A673 (cell line): ENCODE measurements at regions not wholly inside any gene's neighbourhood (a gene's known extent, or its start where the extent isn't known, plus 50 kb on each side); places are given as distances from the start of the nearest gene placed in this dataset.
"Not testable (repeated sequence)": the region's sequence is repeated elsewhere in the genome, so short reads cannot be mapped to it uniquely, and the experiment has no call there.

Source experiments
- BruUV-seq: library from RNA; stranded (reverse); fragments of 400-500 nt; replicated peaks from 2 replicates; lab custom pipeline; 2021; lab: Mats Ljungman, UMichigan
- CTCF ChIA-PET: fragments of 300-600 bp; sonication (Branson Sonifier 250); formaldehyde crosslinking; loops from one replicate; lab custom pipeline; 2022; ENCODE audit warnings: antibody characterized with exemption; lab: Charles Lee
- POLR2A ChIA-PET: fragments of 300-600 bp; sonication (Branson Sonifier 250); formaldehyde crosslinking; loops from one replicate; lab custom pipeline; 2022; ENCODE audit warnings: antibody characterized with exemption; ENCODE audit not compliant: low non-redundant PET; lab: Charles Lee
- DNase-seq: peaks from one replicate; pipeline ENCODE4 v3.0.0-alpha.2; 2015; ENCODE audit warnings: low spot score
- H3K27ac ChIP-seq: fragments of 200-600 bp; sonication (generic); 2 replicates; pipeline ENCODE4 v1.5.1; 2016; ENCODE audit warnings: mixed run types, low read depth, mild to moderate bottlenecking, mixed read lengths, antibody characterized with exemption, low read length; ENCODE audit not compliant: poor library complexity, severe bottlenecking
- H3K27me3 ChIP-seq: fragments of 200-600 bp; sonication (generic); replicated peaks from 2 replicates; pipeline ENCODE4 v1.6.1; 2017; ENCODE audit warnings: mixed run types, low read depth, mild to moderate bottlenecking, mixed read lengths, antibody characterized with exemption, low read length; ENCODE audit not compliant: insufficient read depth, poor library complexity
- H3K36me3 ChIP-seq: fragments of 200-600 bp; sonication (generic); 2 replicates; pipeline ENCODE4 v1.6.1; 2016; ENCODE audit warnings: mixed run types, mild to moderate bottlenecking, mixed read lengths, antibody characterized with exemption, low read length; ENCODE audit not compliant: insufficient read depth, poor library complexity, severe bottlenecking
- H3K4me1 ChIP-seq: fragments of 200-600 bp; sonication (generic); 2 replicates; pipeline ENCODE4 v1.6.1; 2017; ENCODE audit warnings: mixed run types, mild to moderate bottlenecking, mixed read lengths, antibody characterized with exemption, low read length; ENCODE audit not compliant: insufficient read depth, poor library complexity, severe bottlenecking
- H3K4me3 ChIP-seq: fragments of 200-600 bp; sonication (generic); 2 replicates; pipeline ENCODE4 v1.5.1; 2016; ENCODE audit warnings: low read depth, mixed run types, mild to moderate bottlenecking, mixed read lengths, low read length; ENCODE audit not compliant: poor library complexity, severe bottlenecking
- H3K9me3 ChIP-seq: fragments of 200-600 bp; sonication (generic); 2 replicates; pipeline ENCODE4 v1.6.1; 2016; ENCODE audit warnings: mixed run types, low read depth, mild to moderate bottlenecking, mixed read lengths, antibody characterized with exemption, low read length; ENCODE audit not compliant: poor library complexity, severe bottlenecking
- EZH2 ChIP-seq: fragments of 200-600 bp; sonication (generic); IDR thresholded peaks from 2 replicates; pipeline ENCODE4 v1.6.1; 2017; ENCODE audit warnings: borderline replicate concordance, low read depth, mild to moderate bottlenecking, mixed read lengths, antibody characterized with exemption, low read length; ENCODE audit not compliant: poor library complexity, severe bottlenecking
- intact Hi-C: fragments of 100-400 bp; cut with micrococcal nuclease; formaldehyde crosslinking; loops from one replicate; pipeline ENCODE4 v1.10.0; 2022; ENCODE audit not compliant: unreplicated experiment
- TF ChIP-seq, protein P1 (sequence below): fragments of 300-800, 200-600 bp; sonication (generic); conservative IDR thresholded peaks from 2 replicates; pipeline ENCODE4 v1.5.1; 2017; ENCODE audit warnings: low read depth, mild to moderate bottlenecking, antibody characterized with exemption, low read length, moderate library complexity, mixed read lengths

DNA sequence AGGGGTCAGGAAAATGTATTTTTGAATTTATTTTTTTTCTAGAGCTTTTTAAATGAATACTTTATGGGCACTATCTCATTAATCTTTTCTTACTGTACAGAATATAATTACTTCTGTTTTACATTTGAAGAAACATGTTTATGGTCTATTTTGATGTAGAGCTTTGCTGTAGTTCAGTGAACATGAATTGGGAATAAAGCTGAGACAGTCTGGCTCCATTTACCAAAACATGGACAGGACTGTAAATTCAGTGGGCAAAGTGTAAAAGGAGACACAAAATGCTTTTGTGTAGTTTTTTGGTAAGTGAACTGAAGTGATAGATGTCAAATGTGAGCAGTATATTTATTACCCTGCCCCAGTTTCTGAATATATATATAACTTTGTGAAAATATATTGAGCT, 1298.8 kb upstream of the NXPH2 start:
- TF ChIP-seq, protein P1, sequence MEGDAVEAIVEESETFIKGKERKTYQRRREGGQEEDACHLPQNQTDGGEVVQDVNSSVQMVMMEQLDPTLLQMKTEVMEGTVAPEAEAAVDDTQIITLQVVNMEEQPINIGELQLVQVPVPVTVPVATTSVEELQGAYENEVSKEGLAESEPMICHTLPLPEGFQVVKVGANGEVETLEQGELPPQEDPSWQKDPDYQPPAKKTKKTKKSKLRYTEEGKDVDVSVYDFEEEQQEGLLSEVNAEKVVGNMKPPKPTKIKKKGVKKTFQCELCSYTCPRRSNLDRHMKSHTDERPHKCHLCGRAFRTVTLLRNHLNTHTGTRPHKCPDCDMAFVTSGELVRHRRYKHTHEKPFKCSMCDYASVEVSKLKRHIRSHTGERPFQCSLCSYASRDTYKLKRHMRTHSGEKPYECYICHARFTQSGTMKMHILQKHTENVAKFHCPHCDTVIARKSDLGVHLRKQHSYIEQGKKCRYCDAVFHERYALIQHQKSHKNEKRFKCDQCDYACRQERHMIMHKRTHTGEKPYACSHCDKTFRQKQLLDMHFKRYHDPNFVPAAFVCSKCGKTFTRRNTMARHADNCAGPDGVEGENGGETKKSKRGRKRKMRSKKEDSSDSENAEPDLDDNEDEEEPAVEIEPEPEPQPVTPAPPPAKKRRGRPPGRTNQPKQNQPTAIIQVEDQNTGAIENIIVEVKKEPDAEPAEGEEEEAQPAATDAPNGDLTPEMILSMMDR, result no peak
- no peak for TF ChIP-seq EZH2
- ChIA-PET CTCF (no interaction called here), POLR2A (no interaction called here)
- Histone ChIP-seq H3K36me3 (no peaks in the 10 kb centered on the region), H3K4me3 (no peak overlapping the region), H3K4me1 (no peaks in the 10 kb centered on the region), H3K9me3 (no peaks in the 10 kb centered on the region), H3K27ac (no peak overlapping the region), H3K27me3 (no peaks in the 10 kb centered on the region)
- BruUV-seq, result no TSS peak
- DNase-seq, result no peak
- intact Hi-C loops, result no loop called here

GRCh38 chr2:140076164-140076563, 1296.0 kb upstream of the NXPH2 start:
- BruUV-seq, result no TSS peak
- TF ChIP-seq, protein P1, result no peak
- TF ChIP-seq EZH2, result no peak
- no peak for DNase-seq
- Histone ChIP-seq H3K4me1 (no peaks in the 10 kb centered on the region), H3K36me3 (no peaks in the 10 kb centered on the region), H3K27me3 (no peaks in the 10 kb centered on the region), H3K9me3 (no peaks in the 10 kb centered on the region), H3K27ac (no peak overlapping the region), H3K4me3 (no peak overlapping the region)
- intact Hi-C loops, result no loop called here
- CTCF ChIA-PET, result no interaction called here
- POLR2A ChIA-PET, result no interaction called here

- H3K27me3 ChIP-seq, H3K4me1 ChIP-seq, CTCF ChIA-PET, BruUV-seq, intact Hi-C loops, H3K4me3 ChIP-seq, H3K9me3 ChIP-seq, POLR2A ChIA-PET, H3K27ac ChIP-seq, DNase-seq, H3K36me3 ChIP-seq: not testable (repeated sequence)
Observed at GRCh38 chr2:140073763-140074162, 1293.6 kb upstream of the NXPH2 start.

DNA sequence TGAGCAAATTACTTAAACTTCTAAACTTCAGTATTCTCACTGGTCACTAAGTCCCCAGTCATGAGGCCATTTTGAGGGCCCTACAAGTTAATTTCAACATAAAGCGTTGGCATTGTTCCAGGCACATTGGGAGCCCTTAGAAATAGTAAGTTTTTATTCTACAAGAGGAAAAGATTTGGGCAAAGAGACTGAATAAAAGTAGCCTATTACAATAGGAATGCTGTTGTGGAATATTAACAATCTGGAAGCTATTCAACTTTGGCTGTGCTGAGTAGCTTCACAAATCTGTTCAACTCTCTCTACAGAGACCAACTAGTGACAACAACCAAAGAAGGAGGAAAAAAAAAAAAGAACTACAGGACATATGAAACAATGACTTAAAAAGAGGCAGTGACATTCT, 1287.5 kb upstream of the NXPH2 start:
- no TSS peak for BruUV-seq
- ChIA-PET CTCF (no interaction called here), POLR2A (no interaction called here)
- no peak for DNase-seq
- no peaks in the 10 kb centered on the region for H3K27me3 ChIP-seq
- no peak overlapping the region for H3K4me3 ChIP-seq
- intact Hi-C loops, result no loop called here
- no peak overlapping the region for H3K27ac ChIP-seq
- TF ChIP-seq, protein P1, result no peak
- no peak for TF ChIP-seq EZH2
- no peaks in the 10 kb centered on the region for H3K36me3 ChIP-seq
- H3K4me1 ChIP-seq, result peaks cover 5% of the 10 kb centered on the region
- peaks cover 6% of the 10 kb centered on the region for H3K9me3 ChIP-seq
